GM19372 (cell line): ENCODE measurements at regions not wholly inside any gene's neighbourhood (a gene's known extent, or its start where the extent isn't known, plus 50 kb on each side); places are given as distances from the start of the nearest gene placed in this dataset.

ENCODE experiments used
- ATAC-seq: cut with Tn5 transposase; IDR thresholded peaks from one replicate; pipeline ENCODE4 v1.9.1; 2021; ENCODE audit warnings: mild to moderate bottlenecking, low read depth, moderate library complexity; ENCODE audit not compliant: unreplicated experiment

DNA sequence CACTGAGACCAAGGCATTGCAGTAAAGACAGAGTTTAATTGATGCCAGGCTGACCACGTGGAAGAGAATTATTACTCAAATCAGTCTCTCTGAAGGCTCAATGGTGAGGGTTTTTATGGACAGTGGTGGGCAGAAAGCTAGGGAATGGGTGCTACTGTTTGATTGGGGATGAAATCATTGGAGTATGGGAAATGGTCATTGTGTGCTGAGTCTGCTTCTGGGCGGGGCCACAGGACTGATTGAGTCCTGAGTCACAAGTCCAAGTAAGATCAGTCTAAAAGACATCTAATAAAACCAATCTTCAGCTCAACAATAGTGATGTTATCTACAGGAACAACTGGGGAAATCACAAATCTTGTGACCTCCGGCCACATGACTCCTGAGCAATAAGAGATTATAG, 868.4 kb downstream of the SORCS3 start:
- ATAC-seq, result no peak

DNA sequence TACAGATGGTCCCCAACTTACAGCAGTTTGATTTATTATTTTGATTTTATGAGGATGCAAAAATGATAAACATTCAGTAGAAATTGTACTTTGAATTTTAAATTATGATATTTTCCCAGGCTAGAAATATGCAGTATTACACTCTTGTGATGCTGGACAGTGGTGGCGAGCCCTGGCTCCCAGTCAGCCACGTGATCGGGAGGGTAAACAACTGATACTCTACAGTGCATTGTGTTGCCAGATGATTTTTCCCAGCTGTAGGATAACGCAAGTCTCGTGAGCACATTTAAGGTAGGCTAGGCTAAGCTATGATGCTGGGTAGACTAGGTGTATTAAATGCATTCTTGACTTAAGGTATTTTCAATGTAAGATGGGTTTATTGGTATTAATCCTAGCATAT, 865.2 kb downstream of the SORCS3 start:
- no peak for ATAC-seq

DNA sequence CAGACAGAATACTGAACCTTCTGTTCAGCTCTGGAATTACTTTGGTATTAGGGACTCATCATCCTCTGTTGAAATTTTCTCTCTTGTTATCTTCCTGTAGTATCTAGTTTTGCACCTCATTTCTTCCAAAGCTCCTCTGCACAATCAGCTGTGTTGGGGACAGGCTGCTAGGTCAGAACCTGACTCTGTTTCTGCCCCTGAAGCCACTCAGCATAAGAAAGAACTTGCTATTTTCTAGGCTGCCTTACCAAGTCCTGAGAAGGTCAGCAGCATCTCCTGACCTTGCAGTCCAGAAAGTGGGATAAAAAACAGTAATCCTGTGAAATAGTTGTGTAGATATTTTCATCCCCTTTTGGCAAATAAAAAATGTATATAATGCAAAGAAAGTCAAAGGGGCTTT, 862.6 kb downstream of the SORCS3 start:
- ATAC-seq, result no peak

- ATAC-seq, result no peak
Measured at GRCh38 chr10:105502058-105502457, 861.0 kb downstream of the SORCS3 start.

DNA sequence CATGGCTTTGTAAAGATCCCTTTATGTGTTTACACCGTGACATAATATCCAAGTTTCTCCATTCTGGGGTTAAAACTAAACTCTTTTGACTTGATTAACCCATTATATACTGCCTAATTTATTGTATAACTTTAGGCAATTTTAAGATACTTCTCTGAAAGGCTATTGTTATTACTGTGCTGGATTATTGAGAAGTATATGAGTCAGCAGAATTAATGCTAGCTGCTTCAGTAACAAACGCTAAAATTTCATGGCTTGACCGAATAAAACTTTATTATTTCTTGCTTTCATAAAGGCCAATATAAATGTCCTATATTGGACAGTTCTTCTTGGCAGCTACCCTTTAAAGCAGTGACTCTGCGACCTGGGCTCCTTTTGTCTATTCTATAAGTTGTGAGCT, 853.9 kb downstream of the SORCS3 start:
- no peak for ATAC-seq

DNA sequence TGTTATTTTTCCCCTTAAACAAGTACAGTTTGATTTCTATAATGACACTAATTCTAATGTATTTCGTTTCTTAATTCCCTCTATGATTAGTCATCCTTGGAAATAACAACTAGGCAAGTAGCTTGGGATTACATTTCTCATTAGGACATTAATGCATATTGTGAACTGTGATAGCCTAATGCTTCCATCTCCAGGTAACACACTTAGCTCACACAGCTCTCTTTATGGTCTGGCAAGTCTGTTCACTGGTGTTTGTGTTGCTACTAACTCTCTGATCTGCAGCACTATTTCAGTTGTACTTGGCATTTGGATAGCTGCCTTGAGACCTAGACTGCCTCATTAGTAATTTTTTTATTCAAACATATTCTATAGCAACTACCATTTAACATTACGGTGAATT, 853.2 kb downstream of the SORCS3 start:
- ATAC-seq, result no peak

DNA sequence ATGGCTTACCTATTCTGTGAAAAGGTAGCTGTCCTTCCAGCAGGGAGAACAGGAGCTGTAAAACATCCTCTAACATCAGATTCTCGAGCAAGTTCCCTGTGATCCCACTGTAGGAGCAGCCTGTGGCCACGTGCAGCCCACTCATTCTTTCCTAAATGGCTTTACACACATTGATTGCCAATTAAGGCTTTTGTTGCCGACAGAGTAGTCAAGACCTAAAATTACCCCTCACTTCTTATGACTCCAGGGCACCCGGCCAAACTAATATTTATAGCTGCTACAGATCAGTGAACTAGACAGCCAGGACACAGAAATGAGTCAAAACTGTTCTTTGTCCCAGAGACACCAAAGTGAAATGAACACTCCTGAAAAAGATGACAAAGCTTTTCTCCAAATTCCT, 832.1 kb downstream of the SORCS3 start:
- ATAC-seq, result no peak

- ATAC-seq, result no peak
Measured at GRCh38 chr10:105468759-105469158, 827.7 kb downstream of the SORCS3 start.

GRCh38 chr10:105466521-105466920, 825.4 kb downstream of the SORCS3 start:
- ATAC-seq, result no peak

DNA sequence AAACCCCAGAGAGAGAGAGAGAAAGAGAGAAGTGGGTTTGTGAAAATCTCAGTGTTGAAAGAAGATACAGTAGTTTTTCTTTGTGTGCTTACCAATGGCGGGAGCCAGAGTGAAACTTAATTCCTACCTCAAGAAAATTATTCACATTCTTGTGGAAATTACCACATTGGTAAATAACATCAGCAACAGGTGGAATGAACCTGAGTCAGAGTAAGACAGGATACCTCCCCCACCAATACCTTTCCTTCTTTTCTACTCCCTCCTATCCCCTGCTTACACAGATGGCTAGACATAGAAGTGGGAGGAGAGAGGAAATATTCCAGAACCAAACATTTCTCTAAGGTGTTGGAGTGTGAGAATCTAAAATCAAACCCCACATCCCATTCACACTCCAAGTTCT, 793.9 kb downstream of the SORCS3 start:
- no peak for ATAC-seq

GRCh38 chr10:105413997-105414396, 772.9 kb downstream of the SORCS3 start:
- no peak for ATAC-seq

DNA sequence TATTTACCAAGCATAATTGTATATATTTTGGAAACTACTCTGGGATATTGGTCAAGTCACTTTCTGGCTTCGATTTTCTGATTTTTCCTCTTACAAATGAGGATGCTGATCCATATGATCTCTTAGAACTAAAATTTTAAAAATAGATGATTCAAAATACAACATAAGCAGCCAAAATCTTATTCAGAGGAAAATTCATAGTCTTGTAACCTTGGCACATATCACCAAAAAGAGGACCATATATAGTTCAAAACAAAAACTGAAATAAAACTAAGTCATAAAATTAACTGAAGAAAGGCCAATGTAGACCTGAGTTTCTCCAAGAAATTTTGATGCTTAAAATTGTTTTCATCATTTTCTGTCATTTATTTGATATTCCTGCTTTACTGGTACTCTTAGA, 768.3 kb downstream of the SORCS3 start:
- no peak for ATAC-seq

DNA sequence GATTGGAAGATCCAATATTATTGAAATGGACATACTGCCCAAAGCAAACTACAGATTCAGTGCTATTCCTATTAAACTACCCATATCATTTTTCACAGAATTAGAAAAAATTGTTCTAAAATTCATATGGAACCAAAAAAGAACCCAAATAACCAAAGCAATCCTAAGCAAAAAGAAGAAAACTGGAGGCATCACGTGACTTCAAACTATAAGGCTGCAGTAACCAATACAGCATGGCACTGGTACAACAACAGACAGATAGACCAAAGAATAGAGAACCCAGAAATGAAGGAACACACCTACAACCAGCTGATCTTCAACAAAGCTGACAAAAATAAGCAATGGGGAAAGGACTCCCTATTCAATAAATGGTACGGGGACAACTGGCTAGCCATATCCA, 765.4 kb downstream of the SORCS3 start:
- ATAC-seq, result no peak

DNA sequence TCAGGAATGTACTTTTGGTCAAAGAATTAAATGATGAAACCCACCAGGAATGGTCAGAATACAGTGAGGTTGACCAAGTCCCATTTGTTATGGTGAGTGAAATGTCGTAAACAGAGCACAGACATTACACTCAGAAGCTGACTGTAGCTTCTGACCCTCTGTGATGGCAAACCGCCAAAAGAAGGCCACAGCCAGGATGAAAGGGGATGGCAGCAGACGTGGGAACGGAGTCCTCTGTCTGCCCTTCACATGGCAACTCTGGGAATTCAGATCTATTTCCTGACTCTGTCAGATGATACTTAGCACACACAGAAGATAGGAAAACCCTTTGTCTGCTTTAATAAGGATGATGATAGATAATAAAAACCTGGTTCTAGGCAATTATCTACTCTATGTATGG, 757.1 kb downstream of the SORCS3 start:
- ATAC-seq, result no peak

DNA sequence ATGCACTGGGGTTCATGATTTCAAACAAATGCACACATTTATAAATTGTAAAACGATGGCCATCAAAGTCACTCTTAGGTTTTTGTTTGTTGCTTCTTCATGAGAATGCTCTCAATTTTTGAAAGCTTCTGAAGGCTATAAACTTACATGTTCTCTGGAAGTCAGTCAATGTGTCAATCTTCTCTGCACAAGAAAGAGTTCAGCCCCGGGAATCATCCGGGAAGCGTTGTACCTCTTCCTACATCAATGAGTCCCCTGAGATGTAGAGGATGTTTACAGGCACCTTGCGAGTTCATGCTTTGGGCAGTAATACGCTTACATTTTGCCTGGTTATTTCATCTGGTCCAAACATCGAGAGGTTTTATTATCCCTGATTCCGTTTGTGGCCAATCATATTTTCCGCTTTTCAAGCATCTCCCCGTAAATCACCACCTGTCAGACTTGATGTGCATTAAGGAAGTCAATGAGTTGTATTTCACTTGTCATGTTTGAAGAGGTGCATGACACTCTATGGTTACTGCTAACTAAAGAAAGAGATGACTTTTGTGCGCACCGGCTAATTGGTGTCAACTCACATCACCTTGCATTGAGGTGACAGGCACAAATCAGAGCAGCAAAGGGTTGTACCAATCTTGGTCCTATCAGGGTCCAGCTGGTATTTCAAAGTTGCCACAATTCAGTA, 750.7 kb downstream of the SORCS3 start:
- no peak for ATAC-seq

- ATAC-seq, result no peak
Measured at GRCh38 chr10:105387971-105388370, 746.9 kb downstream of the SORCS3 start.

- no peak for ATAC-seq
Measured at GRCh38 chr10:105383978-105384377, 742.9 kb downstream of the SORCS3 start.

GRCh38 chr10:105370692-105371091, 729.6 kb downstream of the SORCS3 start:
- ATAC-seq, result no peak

DNA sequence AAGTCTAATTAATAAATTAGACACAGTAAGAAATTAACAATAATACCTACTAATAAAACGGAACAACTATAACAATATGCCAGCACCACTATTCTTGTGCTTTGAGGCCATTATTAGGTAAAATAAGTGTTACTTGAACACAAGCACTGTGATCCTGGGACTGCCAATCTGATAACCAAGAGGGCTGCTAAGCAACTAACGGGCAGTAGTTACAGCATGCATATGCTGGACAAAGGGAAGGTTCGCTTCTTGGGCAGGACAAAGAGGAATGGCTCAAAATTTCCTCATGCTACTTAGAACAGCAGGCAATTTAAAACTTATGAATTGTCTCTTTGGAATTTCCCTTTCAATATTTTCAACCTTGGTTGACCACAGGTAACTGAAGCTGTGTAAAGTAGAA, 718.6 kb downstream of the SORCS3 start:
- ATAC-seq, result no peak

DNA sequence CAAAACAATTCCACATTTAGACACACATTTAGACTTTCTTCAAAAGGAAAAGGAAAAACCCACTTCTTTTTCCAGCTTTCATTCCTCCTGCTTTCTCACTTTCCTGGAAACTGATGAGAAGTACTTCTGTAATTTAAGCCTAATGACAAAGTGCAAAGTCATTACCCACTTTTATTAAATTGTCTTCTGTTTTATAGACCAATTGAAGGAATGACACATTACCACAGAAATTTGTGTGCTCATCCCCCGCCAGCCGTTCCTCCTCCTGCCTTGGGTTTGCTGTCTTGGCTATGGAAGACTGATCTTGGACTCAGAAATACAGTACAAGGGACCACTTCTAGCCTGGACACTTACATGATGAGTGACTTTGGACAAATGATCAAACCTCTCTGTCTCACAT, 717.8 kb downstream of the SORCS3 start:
- no peak for ATAC-seq

DNA sequence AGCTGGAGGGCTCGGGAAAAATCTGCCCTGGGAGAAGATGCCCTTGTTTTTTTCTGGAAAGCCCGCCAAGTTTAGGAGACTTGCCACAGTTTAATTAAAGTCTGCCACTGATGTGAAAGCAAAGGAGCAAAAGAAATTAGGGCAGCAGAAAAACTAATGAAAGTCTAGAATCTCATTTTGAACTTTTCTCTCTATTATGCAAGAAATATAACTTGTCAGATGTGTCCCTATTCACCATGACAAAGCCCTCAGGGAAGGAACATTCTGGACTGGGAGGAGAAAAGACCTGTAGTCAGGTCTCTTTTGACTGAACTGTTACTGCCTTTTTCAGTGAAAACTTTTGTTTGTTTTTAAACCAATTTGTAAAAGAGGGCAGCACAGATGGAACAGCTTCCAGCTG, 715.5 kb downstream of the SORCS3 start:
- no peak for ATAC-seq

- no peak for ATAC-seq
Measured at GRCh38 chr10:105354010-105354409, 712.9 kb downstream of the SORCS3 start.

DNA sequence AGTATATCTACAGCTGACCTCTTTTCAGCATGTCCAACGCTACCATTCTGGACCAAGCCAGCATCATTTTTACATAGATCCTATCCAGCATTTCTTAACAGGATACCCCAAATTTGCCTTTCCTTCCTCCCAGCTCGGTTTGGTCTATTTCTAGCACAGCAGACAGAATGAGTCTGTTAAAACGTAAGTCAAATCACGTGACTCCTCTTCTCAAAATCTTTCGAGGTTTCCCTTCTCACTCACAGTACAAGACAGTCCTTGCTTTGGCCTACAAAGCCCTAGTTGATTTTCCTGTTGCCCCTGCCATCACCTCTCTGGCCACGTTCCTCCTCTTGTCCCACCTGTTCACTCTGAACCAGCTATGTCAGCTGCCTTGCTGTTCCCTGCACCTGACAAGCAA, 711.7 kb downstream of the SORCS3 start:
- no peak for ATAC-seq
